ENCODE measurements at regions not wholly inside any gene's neighbourhood (a gene's known extent, or its start where the extent isn't known, plus 50 kb on each side); places are given as distances from the start of the nearest gene placed in this dataset.

- TF ChIP-seq JUN (IDR thresholded peaks at IDR 0.05; ENCODE audit: borderline replicate concordance, insufficient read depth, insufficient read length, low read depth), result no peak
- TF ChIP-seq CTCF (IDR thresholded peaks at IDR 0.05; ENCODE audit: extremely low read depth in 1 of 2, insufficient read depth in 1 of 2, low read depth in 1 of 2, low read length in 2 of 2), result no peak
- TF ChIP-seq POLR2A (IDR thresholded peaks at IDR 0.05; ENCODE audit: low read depth, low read length), result no peak
- TF ChIP-seq, protein P1, sequence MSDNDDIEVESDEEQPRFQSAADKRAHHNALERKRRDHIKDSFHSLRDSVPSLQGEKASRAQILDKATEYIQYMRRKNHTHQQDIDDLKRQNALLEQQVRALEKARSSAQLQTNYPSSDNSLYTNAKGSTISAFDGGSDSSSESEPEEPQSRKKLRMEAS (IDR thresholded peaks at IDR 0.05; ENCODE audit: insufficient read depth, insufficient read length), result no peak
- TF ChIP-seq MYC (IDR thresholded peaks at IDR 0.05; ENCODE audit: low read depth, low read length), result no peak
Measured at GRCh38 chr2:224111576-224111975, 72.5 kb upstream of the SERPINE2 start.

Data from endothelial cell of umbilical vein (primary cell).